ENCODE measurements at regions not wholly inside any gene's neighbourhood (a gene's known extent, or its start where the extent isn't known, plus 50 kb on each side); places are given as distances from the start of the nearest gene placed in this dataset.

GRCh38 chr11:115718106-115718505, 213.9 kb upstream of the CADM1 start (continued):
- no peak for TF ChIP-seq ZNF462 (CRISPR knock-in tag; IDR thresholded peaks at IDR 0.05)
- no peak for TF ChIP-seq NANOG (IDR thresholded peaks at IDR 0.05; ENCODE audit: borderline replicate concordance)
- no peak for TF ChIP-seq EZH2phosphoT487 (IDR thresholded peaks at IDR 0.05; ENCODE audit: unreplicated experiment)
- TF ChIP-seq ZNF114 (CRISPR knock-in tag; IDR thresholded peaks at IDR 0.05) = no peak
- no peak for TF ChIP-seq JUNB (IDR thresholded peaks at IDR 0.05; ENCODE audit: unreplicated experiment)

GRCh38 chr11:115716601-115717529, 212.7 kb upstream of the CADM1 start:
- H3K27ac ChIP-seq (ENCODE audit: low read depth) = no peak overlapping the region
- no peaks in the 10 kb centered on the region; the same call in 2 of the 3 replicates for H3K9me3 Mint-ChIP-seq
- ATAC-seq (no peak; the same call in 2 of the 3 replicates), DNase-seq (ENCODE audit: low spot score) (no peak)
- H3K9me2 ChIP-seq (ENCODE audit: insufficient read depth) = no peaks in the 10 kb centered on the region
- H3K27ac Mint-ChIP-seq = no peak overlapping the region
- peaks cover 2% of the 10 kb centered on the region for H3K27me3 Mint-ChIP-seq (ENCODE audit: insufficient read depth, low read depth, poor library complexity)
- no peaks in the 10 kb centered on the region for H3K27me3 ChIP-seq (ENCODE audit: insufficient read depth)
- H3K79me2 ChIP-seq (replicated peaks; ENCODE audit: insufficient read depth) = no peaks in the 10 kb centered on the region
- no peaks in the 10 kb centered on the region for H4K20me1 ChIP-seq (replicated peaks; ENCODE audit: insufficient read depth)
- no peak overlapping the region for H3K4me3 Mint-ChIP-seq
- H3K36me3 ChIP-seq (ENCODE audit: insufficient read depth) = no peaks in the 10 kb centered on the region
- H2AFZ ChIP-seq = peak overlapping the region; percentile 47
- no peaks in the 10 kb centered on the region for H3K36me3 Mint-ChIP-seq (ENCODE audit: low read depth)
- no peaks in the 10 kb centered on the region for H3F3A ChIP-seq (replicated peaks; ENCODE audit: low read depth)
- peaks cover 6% of the 10 kb centered on the region; the same call in 1 of the 3 replicates for H3K4me1 Mint-ChIP-seq
- H3K4me2 ChIP-seq = no peak overlapping the region
- no peaks in the 10 kb centered on the region for H3K4me1 ChIP-seq (ENCODE audit: insufficient read depth)
- no peak overlapping the region for H3K4me3 ChIP-seq
- TF ChIP-seq REST (IDR thresholded peaks at IDR 0.05; ENCODE audit: unreplicated experiment) (no peak), EZH2phosphoT487 (IDR thresholded peaks at IDR 0.05; ENCODE audit: unreplicated experiment) (no peak), ETS1 (IDR thresholded peaks at IDR 0.05) (no peak), ZNF331 (CRISPR knock-in tag; IDR thresholded peaks at IDR 0.05; ENCODE audit: low read depth) (no peak), CTCF (conservative IDR thresholded peaks at IDR 0.05; ENCODE audit: low read depth in 2 of 2) (no peak)
